ENCODE measurements at regions not wholly inside any gene's neighbourhood (a gene's known extent, or its start where the extent isn't known, plus 50 kb on each side); places are given as distances from the start of the nearest gene placed in this dataset.

GRCh38 chr13:40409278-40409677, 257.2 kb downstream of the FOXO1 start:
- H3K27me3 Mint-ChIP-seq (ENCODE audit: insufficient read depth, unreplicated experiment), result no peaks in the 10 kb centered on the region
- no peaks in the 10 kb centered on the region for H3K27me3 ChIP-seq (replicated peaks; ENCODE audit: control insufficient read depth, insufficient read depth, low read length)
- intact Hi-C loops (cut with micrococcal nuclease; ENCODE audit: unreplicated experiment), result loop anchor here (10.0 kb wide), 1 partner anchor 256 kb away; the partner anchor contains the start of gene FOXO1
- no peak overlapping the region for H3K4me3 ChIP-seq (ENCODE audit: low read depth, low read length)
- H3K27ac Mint-ChIP-seq (ENCODE audit: unreplicated experiment), result no peak overlapping the region
- BruUV-seq (replicated peaks), result no TSS peak
- CTCF ChIA-PET, result no interaction called here
- POLR2A ChIA-PET, result no interaction called here
- no peak for TF ChIP-seq CTCF (IDR thresholded peaks at IDR 0.05; ENCODE audit: insufficient read depth in 1 of 2, low read depth in 1 of 2, low read length in 1 of 2, severe bottlenecking in 1 of 2, unreplicated experiment in 1 of 2)
- H3K9me3 Mint-ChIP-seq (ENCODE audit: unreplicated experiment), result no peaks in the 10 kb centered on the region
- no peak for DNase-seq
- H3K4me3 Mint-ChIP-seq (ENCODE audit: unreplicated experiment), result no peak overlapping the region
- no peaks in the 10 kb centered on the region; the same call in 1 of the 2 replicates for H3K9me3 ChIP-seq
- H3K4me1 Mint-ChIP-seq (ENCODE audit: low read depth, unreplicated experiment), result peaks cover 29% of the 10 kb centered on the region
- peaks cover 7% of the 10 kb centered on the region for H3K36me3 Mint-ChIP-seq (ENCODE audit: insufficient read depth, unreplicated experiment)
- H3K4me1 ChIP-seq, result peaks cover 21% of the 10 kb centered on the region
- no peaks in the 10 kb centered on the region for H3K36me3 ChIP-seq (ENCODE audit: control insufficient read depth, insufficient read depth, low read length)

- Histone ChIP-seq H3K4me1 (peaks cover 21% of the 10 kb centered on the region), H3K9me3 (no peaks in the 10 kb centered on the region; the same call in 1 of the 2 replicates), H3K36me3 (ENCODE audit: control insufficient read depth, insufficient read depth, low read length) (no peaks in the 10 kb centered on the region), H3K4me3 (ENCODE audit: low read depth, low read length) (no peak overlapping the region), H3K27me3 (replicated peaks; ENCODE audit: control insufficient read depth, insufficient read depth, low read length) (no peaks in the 10 kb centered on the region)
- ChIA-PET POLR2A (no interaction called here), CTCF (no interaction called here)
- intact Hi-C loops (cut with micrococcal nuclease; ENCODE audit: unreplicated experiment), result no loop called here
- H3K9me3 Mint-ChIP-seq (ENCODE audit: unreplicated experiment), result no peaks in the 10 kb centered on the region
- no peak for DNase-seq
- no peak overlapping the region for H3K27ac Mint-ChIP-seq (ENCODE audit: unreplicated experiment)
- no peak overlapping the region for H3K4me3 Mint-ChIP-seq (ENCODE audit: unreplicated experiment)
- BruUV-seq (replicated peaks), result no TSS peak
- H3K4me1 Mint-ChIP-seq (ENCODE audit: low read depth, unreplicated experiment), result peaks cover 20% of the 10 kb centered on the region
- TF ChIP-seq CTCF (IDR thresholded peaks at IDR 0.05; ENCODE audit: insufficient read depth in 1 of 2, low read depth in 1 of 2, low read length in 1 of 2, severe bottlenecking in 1 of 2, unreplicated experiment in 1 of 2), result no peak
- H3K36me3 Mint-ChIP-seq (ENCODE audit: insufficient read depth, unreplicated experiment), result peaks cover 7% of the 10 kb centered on the region
- no peaks in the 10 kb centered on the region for H3K27me3 Mint-ChIP-seq (ENCODE audit: insufficient read depth, unreplicated experiment)
Measured at GRCh38 chr13:40410315-40410714, 256.1 kb downstream of the FOXO1 start.

- no peak overlapping the region for H3K4me3 Mint-ChIP-seq (ENCODE audit: unreplicated experiment)
- H3K9me3 Mint-ChIP-seq (ENCODE audit: unreplicated experiment), result no peaks in the 10 kb centered on the region
- POLR2A ChIA-PET, result interaction anchor here (0.6 kb wide), 1 partner anchor 142 kb away, joined by 9 read pairs; no protein-coding TSS in a partner anchor
- H3K36me3 Mint-ChIP-seq (ENCODE audit: insufficient read depth, unreplicated experiment), result no peaks in the 10 kb centered on the region
- no peak for TF ChIP-seq CTCF (IDR thresholded peaks at IDR 0.05; ENCODE audit: insufficient read depth in 1 of 2, low read depth in 1 of 2, low read length in 1 of 2, severe bottlenecking in 1 of 2, unreplicated experiment in 1 of 2)
- H3K4me3 ChIP-seq (ENCODE audit: low read depth, low read length), result no peak overlapping the region
- no peaks in the 10 kb centered on the region for H3K27me3 ChIP-seq (replicated peaks; ENCODE audit: control insufficient read depth, insufficient read depth, low read length)
- no peak overlapping the region for H3K27ac Mint-ChIP-seq (ENCODE audit: unreplicated experiment)
- no peaks in the 10 kb centered on the region for H3K27me3 Mint-ChIP-seq (ENCODE audit: insufficient read depth, unreplicated experiment)
- H3K9me3 ChIP-seq, result no peaks in the 10 kb centered on the region
- intact Hi-C loops (cut with micrococcal nuclease; ENCODE audit: unreplicated experiment), result no loop called here
- H3K4me1 Mint-ChIP-seq (ENCODE audit: low read depth, unreplicated experiment), result no peaks in the 10 kb centered on the region
- H3K4me1 ChIP-seq, result no peaks in the 10 kb centered on the region
- CTCF ChIA-PET, result no interaction called here
- DNase-seq, result no peak
- no peaks in the 10 kb centered on the region for H3K36me3 ChIP-seq (ENCODE audit: control insufficient read depth, insufficient read depth, low read length)
- BruUV-seq (replicated peaks), result no TSS peak
Measured at GRCh38 chr13:40420160-40420740, 246.2 kb downstream of the FOXO1 start.

Data from Caco-2 (cell line).